ENCODE measurements at regions not wholly inside any gene's neighbourhood (a gene's known extent, or its start where the extent isn't known, plus 50 kb on each side); places are given as distances from the start of the nearest gene placed in this dataset.
"Not testable (repeated sequence)": the region's sequence is repeated elsewhere in the genome, so short reads cannot be mapped to it uniquely, and the experiment has no call there.

DNA sequence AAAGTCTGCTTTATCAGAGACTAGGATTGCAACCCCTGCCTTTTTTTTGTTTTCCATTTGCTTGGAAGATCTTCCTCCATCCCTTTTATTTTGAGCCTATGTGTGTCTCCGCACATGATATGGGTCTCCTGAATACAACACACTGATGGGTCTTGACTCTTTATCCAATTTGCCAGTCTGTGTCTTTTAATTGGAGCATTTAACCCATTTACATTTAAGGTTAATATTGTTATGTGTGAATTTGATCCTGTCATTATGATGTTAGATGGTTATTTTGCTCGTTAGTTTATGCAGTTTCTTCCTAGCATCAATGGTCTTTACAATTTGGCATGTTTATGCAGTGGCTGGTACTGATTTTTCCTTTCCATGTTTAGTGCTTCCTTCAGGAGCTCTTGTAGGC lies 84.0 kb upstream of the B3GAT1 start:
- not testable (repeated sequence) for TF ChIP-seq CTCF (IDR thresholded peaks at IDR 0.05); EP300 (IDR thresholded peaks at IDR 0.05; ENCODE audit: low read depth)
